H9 (cell line): ENCODE measurements at regions not wholly inside any gene's neighbourhood (a gene's known extent, or its start where the extent isn't known, plus 50 kb on each side); places are given as distances from the start of the nearest gene placed in this dataset.

Experiments
- DNase-seq: peaks from one replicate; pipeline ENCODE4 v3.0.0-alpha.2; 2017
- H2AFZ ChIP-seq: one replicate; pipeline ENCODE4 v1.6.1; 2013; ENCODE audit warnings: mild to moderate bottlenecking, low read length, control low read depth, moderate library complexity
- H2AK5ac ChIP-seq: 2 replicates; pipeline ENCODE4 v1.6.1; 2013; ENCODE audit warnings: low read length, control low read depth, mixed read lengths; ENCODE audit not compliant: insufficient read length
- H2BK120ac ChIP-seq: one replicate; pipeline ENCODE4 v1.6.1; 2013; ENCODE audit warnings: low read depth, mild to moderate bottlenecking, low read length, control low read depth, inconsistent platforms; ENCODE audit not compliant: poor library complexity, severe bottlenecking
- H2BK12ac ChIP-seq: 2 replicates; pipeline ENCODE4 v1.6.1; 2013; ENCODE audit warnings: low read length, control low read depth, mixed read lengths, low read depth; ENCODE audit not compliant: insufficient read length
- H2BK15ac ChIP-seq: 2 replicates; pipeline ENCODE4 v1.6.1; 2013; ENCODE audit warnings: low read depth, low read length, control low read depth
- H2BK20ac ChIP-seq: one replicate; pipeline ENCODE4 v1.6.1; 2013; ENCODE audit warnings: low read depth, mild to moderate bottlenecking, low read length, control low read depth, inconsistent platforms; ENCODE audit not compliant: poor library complexity, severe bottlenecking
- H2BK5ac ChIP-seq: 2 replicates; pipeline ENCODE4 v1.6.1; 2013; ENCODE audit warnings: low read length, control low read depth, mixed read lengths; ENCODE audit not compliant: insufficient read length
- H3K14ac ChIP-seq: 2 replicates; pipeline ENCODE4 v1.6.1; 2013; ENCODE audit warnings: low read length, control low read depth; ENCODE audit not compliant: insufficient read depth
- H3K18ac ChIP-seq: 2 replicates; pipeline ENCODE4 v1.6.1; 2013; ENCODE audit warnings: low read depth, mild to moderate bottlenecking, mixed read lengths, low read length, control low read depth; ENCODE audit not compliant: insufficient read length
- H3K23ac ChIP-seq: 2 replicates; pipeline ENCODE4 v1.6.1; 2013; ENCODE audit warnings: low read length, control low read depth, mixed read lengths, low read depth; ENCODE audit not compliant: insufficient read length
- H3K23me2 ChIP-seq: 2 replicates; pipeline ENCODE4 v1.6.1; 2013; ENCODE audit warnings: low read depth, mild to moderate bottlenecking, mixed read lengths, low read length, control low read depth; ENCODE audit not compliant: insufficient read length, poor library complexity, severe bottlenecking
- H3K27ac ChIP-seq: 2 replicates; pipeline ENCODE4 v1.5.1; 2013; ENCODE audit warnings: low read length, control low read depth, mixed read lengths, low read depth; ENCODE audit not compliant: insufficient read length
- H3K27me3 ChIP-seq: 2 replicates; pipeline ENCODE4 v1.6.1; 2013; ENCODE audit warnings: low read length, control low read depth, inconsistent platforms; ENCODE audit not compliant: insufficient read depth
- H3K4ac ChIP-seq: 2 replicates; pipeline ENCODE4 v1.6.1; 2013; ENCODE audit warnings: low read depth, mild to moderate bottlenecking, control low read depth, inconsistent platforms, low read length, moderate library complexity
- H3K4me1 ChIP-seq: 2 replicates; pipeline ENCODE4 v1.6.1; 2013; ENCODE audit warnings: low read length, control low read depth, inconsistent platforms; ENCODE audit not compliant: insufficient read depth
- H3K4me2 ChIP-seq: 2 replicates; pipeline ENCODE4 v1.6.1; 2013; ENCODE audit warnings: low read length, control low read depth, mixed read lengths; ENCODE audit not compliant: insufficient read length, insufficient read depth
- H3K56ac ChIP-seq: 2 replicates; pipeline ENCODE4 v1.6.1; 2013; ENCODE audit warnings: low read depth, mild to moderate bottlenecking, mixed read lengths, low read length, control low read depth; ENCODE audit not compliant: insufficient read length
- H3K79me1 ChIP-seq: 2 replicates; pipeline ENCODE4 v1.6.1; 2013; ENCODE audit warnings: low read depth, mild to moderate bottlenecking, moderate library complexity, low read length, control low read depth, inconsistent platforms; ENCODE audit not compliant: insufficient read depth, poor library complexity, severe bottlenecking
- H3K79me2 ChIP-seq: 2 replicates; pipeline ENCODE4 v1.6.1; 2013; ENCODE audit warnings: low read length, control low read depth, inconsistent platforms; ENCODE audit not compliant: insufficient read depth
- H3K9ac ChIP-seq: 2 replicates; pipeline ENCODE4 v1.6.1; 2013; ENCODE audit warnings: low read length, control low read depth, mixed read lengths; ENCODE audit not compliant: insufficient read length; ENCODE audit errors: extremely low read depth
- H3K9me3 ChIP-seq: one replicate; pipeline ENCODE4 v1.6.1; 2013; ENCODE audit warnings: low read depth, low read length, inconsistent platforms; ENCODE audit not compliant: control insufficient read depth
- H3T11ph ChIP-seq: one replicate; pipeline ENCODE4 v1.6.1; 2013; ENCODE audit warnings: mild to moderate bottlenecking, low read length, control low read depth, inconsistent platforms
- H4K20me1 ChIP-seq: one replicate; pipeline ENCODE4 v1.6.1; 2013; ENCODE audit not compliant: control insufficient read depth, insufficient read length, insufficient read depth
- H4K5ac ChIP-seq: 2 replicates; pipeline ENCODE4 v1.6.1; 2013; ENCODE audit warnings: low read depth, mild to moderate bottlenecking, mixed read lengths, low read length, control low read depth; ENCODE audit not compliant: insufficient read length
- H4K8ac ChIP-seq: replicated peaks from 2 replicates; pipeline ENCODE4 v1.6.1; 2013; ENCODE audit warnings: low read length, control low read depth, mixed read lengths, low read depth; ENCODE audit not compliant: insufficient read length
- H4K91ac ChIP-seq: 2 replicates; pipeline ENCODE4 v1.6.1; 2013; ENCODE audit warnings: low read depth, mild to moderate bottlenecking, moderate library complexity, mixed read lengths, low read length, control low read depth; ENCODE audit not compliant: insufficient read length
- H3K27ac Mint-ChIP-seq, 3 experiments: 2 replicates in 2 of 3; 3 replicates in 1 of 3; pipeline ENCODE4 v1.8.0; 2020 to 2021; ENCODE audit warnings: mixed read lengths in 3 of 3, mild to moderate bottlenecking in 1 of 3, moderate library complexity in 1 of 3
- H3K27me3 Mint-ChIP-seq: 2 replicates; pipeline ENCODE4 v1.8.0; 2021; ENCODE audit warnings: low read depth, mild to moderate bottlenecking, moderate library complexity, mixed read lengths
- H3K36me3 Mint-ChIP-seq, 3 experiments: 2 replicates in 2 of 3; 3 replicates in 1 of 3; pipeline ENCODE4 v1.8.0; 2020 to 2021; ENCODE audit warnings: low read depth in 3 of 3, mixed read lengths in 3 of 3; ENCODE audit not compliant: insufficient read depth in 1 of 3
- H3K4me1 Mint-ChIP-seq, 2 experiments: 2 replicates each; pipeline ENCODE4 v1.8.0; 2020; ENCODE audit warnings: mixed read lengths in 2 of 2
- H3K4me3 Mint-ChIP-seq, 2 experiments: 2 replicates in 1 of 2; 3 replicates in 1 of 2; pipeline ENCODE4 v1.8.0; 2020 to 2021; ENCODE audit warnings: mild to moderate bottlenecking in 2 of 2, mixed read lengths in 2 of 2, moderate library complexity in 1 of 2
- H3K9me3 Mint-ChIP-seq, 2 experiments: 2 replicates in 1 of 2; 3 replicates in 1 of 2; pipeline ENCODE4 v1.8.0; 2020; ENCODE audit warnings: mild to moderate bottlenecking in 2 of 2, mixed read lengths in 2 of 2, moderate library complexity in 1 of 2
- WGBS: extraction: QIAGEN DNeasy Blood & Tissue Kit; methylation state at CpG from one replicate; pipeline ENCODE4 v1.1.7; 2013; ENCODE audit warnings: missing lambda C conversion rate, low lambda C conversion rate, mixed read lengths; ENCODE audit not compliant: insufficient read length; ENCODE audit errors: extremely low coverage; 5-methylcytosine and 5-hydroxymethylcytosine counted together
- TF ChIP-seq, protein P1 (sequence below): fragments of 200-600 bp; sonication (generic); conservative IDR thresholded peaks from 3 replicates; pipeline ENCODE4 v1.8.0; 2021; ENCODE audit warnings: antibody characterized with exemption, mild to moderate bottlenecking

- no peak overlapping the region for H3K9ac ChIP-seq
- no peak overlapping the region for H3K27ac Mint-ChIP-seq
- no peak overlapping the region for H4K91ac ChIP-seq
- no peak overlapping the region for H2BK120ac ChIP-seq
- H3K4me1 Mint-ChIP-seq: no peaks in the 10 kb centered on the region
- no peak overlapping the region for H3K56ac ChIP-seq
- peaks cover 0 to 2% (median 0%) of the 10 kb centered on the region in 3 experiments; a peak in 2 of 7 replicates for H3K36me3 Mint-ChIP-seq
- H3K27me3 ChIP-seq: no peaks in the 10 kb centered on the region
- H3K27ac ChIP-seq: no peak overlapping the region
- no peaks in the 10 kb centered on the region for H3K27me3 Mint-ChIP-seq
- H3T11ph ChIP-seq: no peak overlapping the region
- no peak overlapping the region for H2AK5ac ChIP-seq
- no CpG with 5 or more reads among the region's 1 CpG for WGBS
- H3K79me1 ChIP-seq: no peaks in the 10 kb centered on the region
- no peaks in the 10 kb centered on the region for H4K20me1 ChIP-seq
- no peak overlapping the region for H2BK12ac ChIP-seq
- H3K23me2 ChIP-seq: no peaks in the 10 kb centered on the region
- H3K79me2 ChIP-seq: no peaks in the 10 kb centered on the region
- H2BK5ac ChIP-seq: no peak overlapping the region
- H2BK15ac ChIP-seq: no peak overlapping the region
- no peak overlapping the region for H4K8ac ChIP-seq
- DNase-seq: no peak
- H3K4me3 Mint-ChIP-seq: no peak overlapping the region
- H3K9me3 Mint-ChIP-seq: peaks cover 0 to 2% of the 10 kb centered on the region in 2 experiments; a peak in 1 of 5 replicates
- no peak overlapping the region for H3K18ac ChIP-seq
- H3K14ac ChIP-seq: no peak overlapping the region
- no peak overlapping the region for H2AFZ ChIP-seq
- H3K4ac ChIP-seq: no peak overlapping the region
- no peaks in the 10 kb centered on the region for H3K4me1 ChIP-seq
- H4K5ac ChIP-seq: no peak overlapping the region
- H2BK20ac ChIP-seq: no peak overlapping the region
- TF ChIP-seq, protein P1, sequence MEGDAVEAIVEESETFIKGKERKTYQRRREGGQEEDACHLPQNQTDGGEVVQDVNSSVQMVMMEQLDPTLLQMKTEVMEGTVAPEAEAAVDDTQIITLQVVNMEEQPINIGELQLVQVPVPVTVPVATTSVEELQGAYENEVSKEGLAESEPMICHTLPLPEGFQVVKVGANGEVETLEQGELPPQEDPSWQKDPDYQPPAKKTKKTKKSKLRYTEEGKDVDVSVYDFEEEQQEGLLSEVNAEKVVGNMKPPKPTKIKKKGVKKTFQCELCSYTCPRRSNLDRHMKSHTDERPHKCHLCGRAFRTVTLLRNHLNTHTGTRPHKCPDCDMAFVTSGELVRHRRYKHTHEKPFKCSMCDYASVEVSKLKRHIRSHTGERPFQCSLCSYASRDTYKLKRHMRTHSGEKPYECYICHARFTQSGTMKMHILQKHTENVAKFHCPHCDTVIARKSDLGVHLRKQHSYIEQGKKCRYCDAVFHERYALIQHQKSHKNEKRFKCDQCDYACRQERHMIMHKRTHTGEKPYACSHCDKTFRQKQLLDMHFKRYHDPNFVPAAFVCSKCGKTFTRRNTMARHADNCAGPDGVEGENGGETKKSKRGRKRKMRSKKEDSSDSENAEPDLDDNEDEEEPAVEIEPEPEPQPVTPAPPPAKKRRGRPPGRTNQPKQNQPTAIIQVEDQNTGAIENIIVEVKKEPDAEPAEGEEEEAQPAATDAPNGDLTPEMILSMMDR: no peak
- H3K23ac ChIP-seq: no peak overlapping the region
- no peak overlapping the region for H3K4me2 ChIP-seq
- H3K9me3 ChIP-seq: no peaks in the 10 kb centered on the region
Measured at GRCh38 chr18:39549144-39549543, 1983.5 kb upstream of the CELF4 start.
